C1 segment of cervical spinal cord (tissue), 14 donors: ENCODE measurements at regions not wholly inside any gene's neighbourhood (a gene's known extent, or its start where the extent isn't known, plus 50 kb on each side); places are given as distances from the start of the nearest gene placed in this dataset.
A peak's percentile ranks its signal among the peaks of the same experiment; 100 is the strongest.
"Not testable (repeated sequence)": the region's sequence is repeated elsewhere in the genome, so short reads cannot be mapped to it uniquely, and the experiment has no call there.

Source experiments
- DNase-seq, 14 donors: peaks; one replicate each; lab custom pipeline; 2025; lab: John Stamatoyannopoulos, UW

GRCh38 chr1:37372711-37373110 is 101.7 kb upstream of the ZC3H12A start:
- DNase-seq = no peak

- DNase-seq = no peak
Measured at GRCh38 chr1:37373413-37373812, 101.0 kb upstream of the ZC3H12A start.

DNA sequence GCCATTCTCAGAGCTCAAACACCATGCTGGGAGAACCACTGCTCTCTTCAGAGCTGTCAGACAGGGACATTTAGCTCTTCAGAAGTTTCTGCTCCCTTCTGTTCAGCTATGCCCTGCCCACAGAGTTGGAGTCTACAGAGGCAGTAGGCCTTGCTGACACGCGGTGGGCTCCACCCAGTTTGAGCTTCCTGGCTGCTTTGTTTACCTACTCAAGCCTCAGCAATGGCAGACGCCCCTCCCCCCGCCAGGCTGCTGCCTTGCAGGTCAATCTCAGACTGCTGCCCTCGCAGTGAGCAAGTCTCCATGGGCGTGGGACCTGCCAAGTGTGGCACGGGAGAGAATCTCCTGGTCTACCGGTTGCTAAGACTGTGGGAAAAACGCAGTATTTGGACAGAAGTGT is 93.8 kb upstream of the ZC3H12A start:
- not testable (repeated sequence) for DNase-seq

GRCh38 chr1:37387854-37388253 is 86.5 kb upstream of the ZC3H12A start:
- DNase-seq = no peak

DNA sequence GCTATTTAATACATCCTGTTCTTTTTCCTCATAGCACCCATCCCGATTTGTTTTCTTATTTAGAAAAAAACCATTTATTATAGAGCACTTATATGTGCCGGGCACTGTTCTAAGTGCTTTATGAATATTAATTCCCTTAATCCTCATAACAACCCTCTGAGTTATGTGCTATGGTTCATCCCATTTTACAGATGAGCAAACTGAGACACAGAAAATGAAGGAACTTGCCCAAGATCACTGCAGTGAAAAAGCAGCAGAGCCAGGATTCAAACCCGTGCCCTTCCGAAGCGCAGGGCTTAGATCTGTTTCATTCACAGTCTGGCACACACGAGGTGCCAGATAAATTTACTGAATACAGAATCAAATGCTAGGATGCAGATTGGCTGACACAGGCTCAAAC is 85.1 kb upstream of the ZC3H12A start:
- DNase-seq = no peak

DNA sequence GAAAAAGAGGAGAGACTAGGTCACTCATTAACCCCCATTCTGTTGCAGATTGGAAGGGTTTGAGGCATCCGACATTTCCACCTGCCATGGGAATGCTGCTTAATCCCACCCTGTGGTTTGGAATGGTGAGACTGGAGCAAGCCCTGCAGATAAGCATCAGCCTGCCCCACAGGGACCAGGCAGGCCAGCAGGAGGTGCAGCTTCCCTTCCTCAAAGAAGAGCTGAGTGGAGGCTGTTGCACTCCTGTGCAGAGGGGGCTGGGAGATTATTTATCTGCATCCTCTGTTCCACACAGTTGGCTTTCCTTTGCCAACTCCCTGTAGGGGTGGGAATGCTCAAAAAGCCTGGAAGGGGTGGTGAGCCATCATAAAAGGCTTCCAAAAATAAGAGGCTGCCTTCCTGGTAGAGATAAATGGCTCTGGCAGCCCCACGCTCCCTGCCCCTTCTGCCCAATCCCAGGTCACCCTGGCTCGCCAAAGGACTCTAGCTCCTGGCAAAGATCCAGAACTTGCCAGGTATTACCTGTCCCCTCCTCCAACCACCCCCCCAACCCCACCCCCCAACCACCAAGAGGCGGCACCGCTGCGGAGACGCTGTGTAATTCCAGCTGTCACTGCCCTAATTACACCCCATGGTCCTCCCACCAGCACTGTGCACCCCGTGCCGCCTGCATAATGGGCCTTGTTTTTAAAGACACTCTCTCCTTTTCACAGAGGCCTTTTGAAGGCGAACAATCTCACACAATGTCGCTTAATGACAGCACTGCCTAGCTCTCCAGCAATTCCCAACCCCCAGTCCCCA is 83.0 kb upstream of the ZC3H12A start:
- DNase-seq = no peak

DNA sequence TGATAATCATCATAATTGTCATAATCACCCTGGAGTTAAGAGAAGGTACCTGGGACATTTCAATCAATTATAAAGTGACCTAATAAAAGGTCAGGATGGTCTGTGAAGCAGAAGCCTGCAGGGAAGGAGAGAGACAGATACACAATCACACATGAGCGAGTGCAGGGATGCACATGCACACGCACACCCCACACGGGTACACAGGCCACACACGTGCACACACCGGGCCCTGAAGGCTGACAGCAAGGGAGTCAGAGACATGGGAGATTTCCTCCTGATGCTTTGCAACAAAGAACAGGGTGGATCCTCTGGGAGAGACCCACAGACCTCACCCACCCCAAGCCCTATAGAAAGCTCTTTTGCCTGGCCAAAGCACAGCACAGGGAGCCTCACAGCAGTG is 82.3 kb upstream of the ZC3H12A start:
- no peak for DNase-seq

DNA sequence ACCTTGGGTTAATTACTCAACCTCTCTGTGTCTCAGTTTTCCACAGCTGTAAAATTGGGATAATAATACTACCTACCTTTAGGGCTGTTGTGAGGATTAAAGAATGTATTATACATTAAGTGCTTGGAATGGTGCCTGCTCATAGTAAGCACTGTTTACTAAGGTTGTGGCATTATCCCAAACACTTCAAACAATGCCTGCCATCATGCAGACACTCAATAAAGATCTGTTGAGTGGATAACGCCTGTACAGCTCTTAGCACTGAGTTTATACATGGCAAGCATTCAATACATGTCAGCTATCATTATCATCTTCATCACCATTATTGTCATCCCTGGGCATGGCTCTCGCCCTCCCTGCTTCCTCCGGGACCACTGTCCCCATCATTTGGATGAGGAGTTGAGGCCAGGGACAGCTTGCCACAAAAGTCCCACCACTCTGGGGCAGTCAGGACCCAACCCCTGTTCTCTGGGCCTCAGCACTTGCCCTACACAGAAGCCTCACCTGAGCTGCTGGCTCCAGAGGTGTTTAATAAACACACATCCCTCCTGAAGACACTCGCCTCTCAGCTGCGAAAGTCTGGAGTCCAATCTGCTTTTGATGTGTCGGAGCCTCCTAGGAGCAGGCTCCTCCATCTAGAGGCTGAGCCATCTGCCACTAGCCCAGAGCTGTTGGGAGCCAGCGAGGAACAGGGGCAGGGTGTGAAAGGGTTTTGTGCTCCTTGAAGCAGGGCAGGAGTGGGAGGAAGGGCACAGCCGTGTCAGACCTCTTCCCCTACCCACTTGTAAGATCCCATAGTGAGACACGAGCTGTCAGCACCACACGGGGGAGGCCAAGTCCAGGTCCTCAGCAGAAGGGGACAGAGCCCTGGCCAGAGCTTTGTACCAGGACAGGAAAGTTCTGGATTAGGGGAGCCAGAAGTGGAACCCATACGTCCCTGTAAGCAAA is 80.9 kb upstream of the ZC3H12A start:
- DNase-seq = no peak

DNA sequence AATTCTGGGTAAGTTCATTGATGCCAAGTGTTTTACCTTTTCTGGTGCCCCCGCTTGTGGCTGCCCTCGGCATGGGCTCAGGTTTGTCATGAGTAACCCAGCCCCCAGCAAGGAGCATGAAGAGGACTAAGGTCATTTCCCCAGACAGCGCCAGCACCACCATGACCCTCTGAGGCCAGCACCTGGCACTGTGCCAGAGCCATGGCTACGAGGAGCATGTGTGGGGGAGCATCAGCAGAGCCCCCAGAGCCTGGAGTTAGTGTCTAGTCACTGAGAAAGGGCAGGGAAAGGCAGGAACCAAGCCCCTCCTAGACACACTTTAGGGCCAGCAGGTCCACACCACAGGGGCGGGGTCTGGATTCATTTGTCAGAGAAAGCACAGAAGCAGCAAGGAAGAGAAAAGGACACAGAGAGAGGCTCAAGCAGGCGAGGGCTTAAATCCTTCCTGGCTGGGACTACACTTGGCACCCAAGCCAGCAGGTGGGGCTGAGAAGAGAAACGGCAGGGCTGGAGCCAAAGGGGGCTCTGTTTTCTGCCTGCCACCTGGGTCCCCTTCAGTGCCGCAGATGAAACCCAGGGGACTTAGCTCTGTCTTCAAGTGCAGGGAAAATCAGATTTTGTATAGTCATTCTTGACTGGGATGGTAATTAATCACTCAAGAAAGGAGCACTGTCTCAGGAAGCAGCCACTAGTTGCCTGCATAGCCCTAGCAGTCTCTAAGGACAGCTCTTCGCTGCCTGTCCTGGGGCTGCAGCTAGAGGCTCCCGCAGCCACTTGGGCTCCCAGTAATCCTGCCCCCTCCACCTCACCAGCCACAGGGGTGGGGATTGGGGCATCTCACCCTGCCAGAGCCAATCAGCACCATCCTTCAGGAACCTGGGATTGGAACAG is 79.6 kb upstream of the ZC3H12A start:
- DNase-seq = peak in 1 of 14 donors; percentile 26

DNA sequence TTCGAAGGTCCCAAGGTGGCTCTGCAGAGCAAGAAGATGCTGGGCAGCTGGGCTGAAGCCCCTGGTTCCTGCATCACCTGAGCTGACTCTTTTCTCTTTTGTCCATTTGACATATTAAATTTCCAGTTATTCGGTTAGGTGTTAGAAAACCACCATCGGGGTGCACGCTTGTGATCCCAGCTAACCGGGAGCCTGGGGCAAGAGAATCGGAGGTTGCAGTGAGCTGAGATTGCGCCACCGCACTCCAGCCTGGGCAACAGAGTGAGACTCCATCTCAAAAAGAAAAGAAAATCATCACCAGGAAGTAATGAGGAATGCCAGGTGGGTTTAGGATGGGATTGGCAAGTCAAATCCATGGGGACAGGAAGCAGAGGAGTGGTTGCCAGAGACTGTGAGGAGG is 76.3 kb upstream of the ZC3H12A start:
- no peak for DNase-seq

DNA sequence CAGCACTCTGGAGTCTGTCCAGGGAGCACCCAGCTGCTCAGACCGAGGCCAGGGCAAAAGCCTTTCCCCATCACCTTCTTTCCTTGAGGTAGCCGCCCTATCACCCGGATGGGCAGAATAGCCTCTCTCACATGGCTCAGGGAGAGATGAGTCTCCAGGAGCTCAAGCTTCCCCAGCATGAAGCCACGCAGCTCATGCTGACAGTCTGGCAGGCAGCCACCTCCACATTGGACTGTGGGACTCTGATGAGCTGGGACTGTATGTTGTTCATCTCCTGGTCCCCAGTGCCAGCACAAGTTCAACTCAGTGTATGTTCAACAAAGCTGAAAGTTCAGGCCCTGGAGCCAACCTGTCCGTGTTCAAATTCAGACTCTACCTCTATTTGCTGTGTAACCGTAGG is 75.2 kb upstream of the ZC3H12A start:
- DNase-seq = no peak

DNA sequence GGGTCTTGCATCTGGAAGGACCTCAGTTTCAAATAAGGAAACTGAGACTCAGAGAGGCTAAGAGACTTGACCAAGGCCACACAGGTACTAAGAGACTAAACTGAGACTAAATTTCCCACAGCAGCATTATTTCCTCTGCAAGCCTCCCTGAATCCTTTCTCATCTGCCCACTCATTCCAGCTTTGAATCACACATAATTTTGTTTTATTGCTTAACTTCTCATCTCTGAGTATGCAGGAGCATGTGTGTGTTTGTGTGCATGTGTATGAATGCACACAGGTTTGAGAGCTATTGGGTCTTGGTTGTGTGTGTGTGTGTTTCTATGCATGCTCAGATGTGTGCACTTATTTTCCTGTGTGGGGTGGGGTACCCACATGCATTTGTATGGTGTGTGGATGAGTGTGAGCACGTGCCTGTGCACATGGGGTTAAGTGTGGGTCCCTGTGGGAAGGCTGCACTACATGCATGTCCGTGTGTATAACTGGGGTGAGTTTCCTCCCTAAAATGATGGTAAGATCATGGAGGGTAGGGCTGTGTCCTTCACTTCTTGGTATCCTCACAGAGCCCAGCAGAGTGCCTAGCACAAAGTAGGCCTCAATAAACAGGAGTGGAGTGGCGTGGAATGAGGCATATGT is 74.4 kb upstream of the ZC3H12A start:
- DNase-seq = no peak

GRCh38 chr1:37400466-37401225 is 73.7 kb upstream of the ZC3H12A start:
- DNase-seq = peak in 3 of 14 donors; percentile 6 to 37 (median 8)

DNA sequence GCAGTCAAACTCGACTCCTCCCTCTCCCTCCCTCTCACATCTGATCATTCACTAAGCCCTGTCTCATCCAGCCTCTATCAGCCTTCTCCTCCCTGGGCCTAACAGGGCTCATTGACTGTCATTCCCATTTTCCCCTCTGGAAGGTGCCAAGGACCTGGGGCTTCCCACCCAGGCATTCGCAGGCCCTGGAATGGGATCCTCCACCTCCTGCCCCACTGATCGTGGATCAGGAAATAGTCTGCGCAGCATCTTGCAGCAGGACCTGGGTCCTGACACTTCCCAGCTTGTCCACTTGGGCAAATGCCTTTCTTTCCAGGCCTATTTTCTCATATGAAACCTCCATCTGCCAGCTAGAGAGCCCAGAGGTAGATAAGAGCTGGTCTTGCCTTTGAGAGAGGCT is 71.2 kb upstream of the ZC3H12A start:
- no peak for DNase-seq

DNA sequence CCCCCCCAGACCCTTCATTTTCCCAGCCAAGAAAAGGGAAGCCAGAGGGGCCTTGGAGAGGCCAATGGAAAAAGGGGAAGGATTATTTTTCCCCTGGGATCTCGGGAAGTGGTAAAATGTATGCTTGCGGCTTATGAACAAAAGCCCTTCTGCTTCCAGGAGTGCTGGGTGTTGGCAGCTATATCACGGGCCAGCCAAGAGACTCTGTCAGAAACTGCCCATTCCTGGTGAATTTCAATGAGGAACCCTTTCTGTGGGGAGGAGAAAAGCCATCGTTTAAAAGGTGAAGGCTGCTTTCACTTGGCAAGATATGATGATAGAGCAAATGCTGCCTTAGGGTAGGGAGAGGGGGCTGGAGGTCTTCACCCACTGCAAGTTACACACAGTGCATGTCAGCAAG is 69.7 kb upstream of the ZC3H12A start:
- DNase-seq = no peak

DNA sequence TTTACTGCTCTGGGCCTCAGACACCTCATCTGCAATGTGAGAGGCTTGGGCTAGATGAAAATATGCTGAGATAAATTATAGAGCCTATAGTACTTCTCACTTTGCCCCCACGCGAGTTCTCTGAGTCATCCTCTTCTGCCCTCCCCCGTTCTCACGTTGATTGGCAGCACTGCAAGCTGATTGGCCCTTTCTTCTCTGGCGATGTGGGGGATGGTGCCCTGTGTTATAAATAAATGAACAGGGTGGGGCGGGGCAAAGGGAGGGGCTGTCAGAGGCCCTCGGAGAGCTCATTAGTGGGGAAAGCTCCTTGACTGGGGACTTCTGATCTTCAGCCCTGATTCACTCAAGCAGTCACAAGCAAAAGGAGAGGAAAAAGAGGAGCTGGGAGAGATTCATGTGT is 64.3 kb upstream of the ZC3H12A start:
- DNase-seq = no peak

GRCh38 chr1:37410815-37411214 is 63.6 kb upstream of the ZC3H12A start:
- DNase-seq = no peak

DNA sequence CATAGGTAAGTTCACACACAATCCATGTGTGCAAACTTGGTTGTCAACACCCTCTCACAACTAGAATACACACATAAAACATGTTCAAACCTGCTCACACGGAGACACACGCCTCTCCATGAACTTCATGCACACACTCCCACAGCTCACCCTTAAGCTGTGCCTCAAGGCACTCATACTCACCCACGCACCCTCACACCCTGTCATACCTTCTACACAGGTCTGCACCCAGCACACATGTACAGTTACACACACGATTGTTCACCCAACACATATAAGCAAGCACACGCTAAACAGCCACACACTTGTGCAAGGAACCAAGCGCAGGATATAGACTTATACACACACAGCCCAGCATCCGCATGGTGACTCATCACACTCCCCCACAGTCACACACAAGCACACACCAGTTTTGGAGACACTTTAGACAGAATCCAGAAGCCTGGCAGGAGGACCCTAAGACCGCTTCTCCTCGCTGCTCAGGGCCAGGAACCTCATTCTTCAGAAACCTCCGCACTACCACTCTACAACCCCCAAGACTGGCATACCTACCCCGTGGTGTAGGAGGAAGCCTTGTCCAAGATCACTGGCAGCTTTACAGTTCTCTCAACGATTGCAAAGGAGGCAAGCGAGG is 58.7 kb upstream of the ZC3H12A start:
- DNase-seq = no peak

DNA sequence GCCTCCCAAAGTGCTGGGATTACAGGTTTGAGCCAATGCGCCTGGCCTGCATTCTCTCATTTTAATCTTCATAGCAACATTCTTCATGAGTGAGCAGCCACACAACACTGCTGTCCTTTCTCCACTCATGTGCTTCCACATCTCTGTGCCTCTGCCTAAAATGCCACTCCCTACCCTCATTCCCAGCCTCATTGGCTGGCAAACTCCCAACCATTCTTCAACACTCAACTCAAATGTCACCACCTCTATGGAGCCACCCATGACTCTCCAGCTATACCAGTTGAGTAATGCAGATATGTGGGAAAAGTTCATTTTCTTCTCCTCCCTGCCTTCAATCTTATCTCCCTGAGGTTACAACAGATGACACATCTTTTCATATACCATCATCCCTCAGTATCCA is 53.9 kb upstream of the ZC3H12A start:
- DNase-seq = no peak

DNA sequence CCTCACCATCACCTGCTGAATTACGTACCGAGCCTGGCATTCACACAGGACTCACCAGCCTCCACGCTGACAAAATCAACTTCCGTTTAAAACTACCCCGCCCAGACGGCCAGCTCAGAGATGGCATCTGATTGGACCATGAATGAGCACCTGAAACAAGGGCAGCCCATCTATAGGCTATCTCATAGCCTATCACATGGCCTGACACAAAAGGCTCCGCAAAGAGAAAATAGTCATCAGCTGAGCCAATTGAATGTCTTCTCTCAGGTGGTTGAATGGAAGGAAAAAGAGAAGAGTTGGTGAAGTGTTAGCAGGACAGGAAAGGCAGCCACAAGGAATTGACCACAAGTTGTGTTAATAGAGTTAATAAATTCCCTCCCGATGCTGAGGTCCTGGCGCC is 50.6 kb upstream of the ZC3H12A start:
- no peak for DNase-seq
